Breast epithelium (tissue), 3 donors: ENCODE measurements at regions not wholly inside any gene's neighbourhood (a gene's known extent, or its start where the extent isn't known, plus 50 kb on each side); places are given as distances from the start of the nearest gene placed in this dataset.

Experiments used
- CTCF ChIP-seq, 3 donors: fragments of 450-650 bp; IDR thresholded peaks; one replicate each; pipeline ENCODE4 v1.5.1; 2016 to 2017; ENCODE audit warnings: antibody characterized with exemption in 3 of 3, mild to moderate bottlenecking in 3 of 3, moderate library complexity in 3 of 3
- POLR2A ChIP-seq: fragments of 450-650 bp; IDR thresholded peaks from one replicate; pipeline ENCODE4 v1.6.1; 2016; ENCODE audit warnings: antibody characterized with exemption, mild to moderate bottlenecking, moderate library complexity
- POLR2AphosphoS5 ChIP-seq, 3 donors: sonication (generic); formaldehyde crosslinking; IDR thresholded peaks; one replicate each; pipeline ENCODE4 v1.6.1; 2017; ENCODE audit warnings: antibody characterized with exemption in 3 of 3

- TF ChIP-seq CTCF (IDR thresholded peaks at IDR 0.05) (no peak), POLR2AphosphoS5 (IDR thresholded peaks at IDR 0.05) (no peak), POLR2A (no peak)
Observed at GRCh38 chr6:23335894-23336293, 766.5 kb downstream of the HDGFL1 start.
